HS-5 (cell line): ENCODE measurements at regions not wholly inside any gene's neighbourhood (a gene's known extent, or its start where the extent isn't known, plus 50 kb on each side); places are given as distances from the start of the nearest gene placed in this dataset.
"Not testable (repeated sequence)": the region's sequence is repeated elsewhere in the genome, so short reads cannot be mapped to it uniquely, and the experiment has no call there.

Experiments
- DNase-seq: peaks from one replicate; pipeline ENCODE4 v3.0.0-alpha.2; 2012; ENCODE audit warnings: low read depth

- not testable (repeated sequence) for DNase-seq
Measured at GRCh38 chr9:42325561-42325960, 142.1 kb downstream of the SPATA31A6 start.

DNA sequence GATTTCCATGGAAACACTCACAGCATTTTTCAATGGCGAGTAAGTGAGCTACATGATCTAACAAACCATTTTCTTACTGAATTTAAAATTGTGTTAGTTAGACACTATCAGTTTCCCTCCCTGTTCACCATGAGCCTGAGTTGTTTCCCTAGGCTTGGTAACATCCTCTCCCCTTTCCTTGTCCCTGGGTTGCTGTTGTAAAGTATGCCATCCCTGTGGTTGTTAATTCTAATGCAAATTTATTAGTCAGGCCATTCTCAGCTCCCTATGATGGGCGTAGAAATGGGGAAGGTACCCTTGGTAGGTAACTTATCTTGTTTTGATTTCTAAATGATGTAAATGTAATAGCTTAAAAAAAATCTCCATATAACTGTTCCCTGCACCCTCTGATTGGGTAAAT, 143.0 kb downstream of the SPATA31A6 start:
- DNase-seq: not testable (repeated sequence)

DNA sequence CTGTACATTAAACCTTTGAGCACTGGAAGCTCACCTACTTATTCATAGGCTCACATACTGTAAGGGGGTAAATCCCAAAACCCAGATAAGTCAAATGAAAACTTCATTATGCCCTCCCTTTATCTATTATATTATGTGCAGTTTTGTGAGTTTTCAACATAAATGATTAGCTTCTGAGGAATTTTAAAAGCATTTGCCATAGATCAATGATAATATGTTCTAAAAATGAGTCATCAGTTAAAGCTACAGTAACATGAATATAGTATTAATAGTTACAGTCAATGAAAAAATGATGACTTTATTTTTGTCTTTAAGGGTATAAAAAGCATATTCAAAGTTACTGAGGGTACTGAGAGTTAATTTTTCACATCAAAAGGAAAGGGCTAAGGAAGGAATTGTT, 151.9 kb downstream of the SPATA31A6 start:
- DNase-seq: peak; percentile 40

- DNase-seq: not testable (repeated sequence)
Measured at GRCh38 chr9:42335984-42336657, 152.7 kb downstream of the SPATA31A6 start.

- DNase-seq: not testable (repeated sequence)
Measured at GRCh38 chr9:42338275-42338674, 154.8 kb downstream of the SPATA31A6 start.

GRCh38 chr9:42339671-42340434, 156.4 kb downstream of the SPATA31A6 start:
- not testable (repeated sequence) for DNase-seq

GRCh38 chr9:42340435-42340723, 156.9 kb downstream of the SPATA31A6 start:
- DNase-seq: not testable (repeated sequence)

- not testable (repeated sequence) for DNase-seq
Measured at GRCh38 chr9:42341860-42342259, 158.4 kb downstream of the SPATA31A6 start.

- DNase-seq: not testable (repeated sequence)
Measured at GRCh38 chr9:42342297-42342696, 158.8 kb downstream of the SPATA31A6 start.

GRCh38 chr9:42344508-42344907, 161.0 kb downstream of the SPATA31A6 start:
- not testable (repeated sequence) for DNase-seq

GRCh38 chr9:42346916-42347315, 163.5 kb downstream of the SPATA31A6 start:
- DNase-seq: not testable (repeated sequence)

DNA sequence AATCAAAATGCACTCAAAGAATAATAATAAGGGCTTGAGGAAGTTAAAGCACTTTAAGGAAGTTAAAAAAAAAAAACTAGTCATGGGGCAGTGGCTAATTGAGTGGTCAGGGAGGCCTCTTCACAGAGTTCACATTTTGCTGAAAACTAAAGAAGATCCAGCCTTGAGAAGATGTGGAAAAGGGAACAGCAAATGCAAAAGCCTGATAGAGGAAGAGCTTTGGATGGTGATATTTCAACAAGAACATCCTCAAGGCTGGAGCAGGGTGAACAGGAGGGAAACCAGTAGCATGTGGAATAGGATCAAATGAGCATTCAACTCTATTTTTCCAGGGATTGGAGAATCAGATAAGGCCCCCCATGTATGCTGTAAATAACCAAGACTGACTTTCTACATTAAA, 165.7 kb downstream of the SPATA31A6 start:
- DNase-seq: not testable (repeated sequence)

- not testable (repeated sequence) for DNase-seq
Measured at GRCh38 chr9:42350412-42350811, 167.0 kb downstream of the SPATA31A6 start.

DNA sequence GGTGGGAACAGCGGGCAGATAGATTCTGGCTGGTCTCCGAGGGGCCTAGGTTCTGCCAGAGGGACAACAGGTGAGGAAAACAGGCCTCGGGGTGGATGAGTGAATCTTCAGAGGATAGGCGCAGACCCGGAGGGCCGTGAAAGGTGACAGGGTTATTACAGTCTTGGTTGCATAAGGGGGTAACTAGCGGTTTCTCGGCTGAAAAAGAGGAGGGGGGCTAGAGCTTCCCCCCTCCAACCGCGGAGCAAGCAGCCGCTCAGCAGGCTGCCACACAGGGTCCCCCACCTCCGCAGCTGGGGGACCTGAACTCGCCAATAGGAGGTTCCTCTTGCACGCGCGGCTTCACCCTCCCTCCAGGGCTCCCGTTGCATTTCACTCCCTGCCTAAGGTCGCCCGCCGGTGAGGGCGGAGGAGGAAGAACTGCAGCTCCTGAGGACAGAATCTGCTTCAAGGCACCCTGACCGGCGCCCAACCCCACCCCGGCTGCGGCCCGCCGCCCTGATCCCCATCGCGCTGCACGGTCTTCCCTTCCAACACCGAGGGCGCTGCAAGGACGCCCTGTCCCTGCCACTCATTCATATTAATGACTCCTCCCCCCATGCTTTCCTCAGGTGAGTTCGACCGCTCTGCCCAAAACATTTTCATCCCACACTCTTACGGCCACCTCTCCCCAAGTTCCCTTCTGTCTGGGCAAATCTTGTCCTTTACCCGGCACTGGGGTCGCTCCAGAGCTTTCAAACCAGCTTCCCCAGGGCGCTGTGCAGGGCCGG, 174.3 kb downstream of the SPATA31A6 start:
- not testable (repeated sequence) for DNase-seq

DNA sequence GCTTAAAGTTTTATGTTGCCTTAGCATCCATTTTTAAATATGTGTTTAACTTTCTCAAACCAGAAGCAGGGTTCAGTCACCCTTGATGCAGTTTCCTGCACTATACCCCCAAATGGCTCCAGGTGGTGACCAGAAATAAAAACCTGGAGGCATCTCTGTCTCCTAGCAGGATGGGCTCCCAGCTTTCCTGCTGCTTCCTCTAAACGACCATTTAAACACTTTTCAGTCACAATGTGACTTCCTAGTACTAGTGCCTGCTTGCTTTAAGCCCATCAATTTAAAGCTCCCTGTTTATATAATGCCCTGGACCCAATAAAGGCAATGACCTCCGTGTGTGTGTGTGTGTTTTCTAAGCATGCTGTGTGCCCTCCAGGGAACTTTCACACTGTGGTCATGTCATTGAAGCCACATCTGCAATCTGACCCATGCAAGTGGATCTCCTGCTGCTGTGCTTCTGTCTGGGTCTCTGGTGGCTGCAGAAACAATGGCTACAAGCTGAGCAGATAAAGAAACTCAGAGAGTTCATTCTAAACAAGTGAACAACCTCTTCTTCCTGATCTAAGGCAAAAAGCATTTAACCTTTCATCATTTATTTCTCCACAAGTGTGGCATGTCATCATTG, 175.3 kb downstream of the SPATA31A6 start:
- DNase-seq: not testable (repeated sequence)

- not testable (repeated sequence) for DNase-seq
Measured at GRCh38 chr9:42364410-42365243, 181.2 kb downstream of the SPATA31A6 start.

GRCh38 chr9:42365244-42365945, 181.9 kb downstream of the SPATA31A6 start:
- peak; percentile 24 for DNase-seq

GRCh38 chr9:42368279-42368881, 184.9 kb downstream of the SPATA31A6 start:
- not testable (repeated sequence) for DNase-seq

DNA sequence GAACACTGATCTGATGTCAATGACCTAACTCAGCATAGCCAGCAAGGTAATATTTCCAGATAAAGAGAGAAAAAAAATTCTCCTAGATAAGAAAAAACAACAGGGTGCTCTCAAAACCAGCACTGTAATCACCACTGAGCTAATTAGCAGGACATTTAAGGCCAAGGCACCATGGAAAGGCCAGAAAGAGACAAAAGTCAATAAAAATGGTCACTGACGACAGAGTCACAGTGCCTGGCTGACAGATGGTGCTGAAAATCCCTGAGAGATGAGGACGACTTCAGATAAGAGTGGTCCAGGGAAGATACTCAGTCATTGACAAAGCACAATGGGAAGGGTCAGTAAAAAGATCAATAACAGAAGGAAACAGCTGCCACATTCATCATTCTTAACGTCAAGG, 186.7 kb downstream of the SPATA31A6 start:
- not testable (repeated sequence) for DNase-seq

DNA sequence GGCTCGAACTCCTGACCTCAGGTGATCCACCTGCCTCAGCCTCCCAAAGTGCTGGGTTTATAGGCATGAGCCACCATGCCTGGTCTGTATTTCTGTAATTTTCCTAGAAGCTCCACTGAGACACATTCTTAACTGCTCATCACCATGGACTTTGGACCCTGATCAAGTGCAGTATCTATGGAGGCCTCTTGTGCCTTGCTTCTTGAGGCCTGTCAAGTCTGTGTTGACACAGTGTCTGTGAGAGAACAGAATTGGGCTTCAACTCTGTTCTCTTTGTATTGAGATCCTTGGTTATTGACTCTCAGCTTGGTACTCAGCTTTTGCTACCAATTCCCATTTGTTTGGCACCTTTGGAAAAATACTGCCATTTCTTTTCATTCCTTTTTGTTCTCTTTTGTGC, 188.0 kb downstream of the SPATA31A6 start:
- DNase-seq: not testable (repeated sequence)
